GM12891 (cell line): ENCODE measurements at regions not wholly inside any gene's neighbourhood (a gene's known extent, or its start where the extent isn't known, plus 50 kb on each side); places are given as distances from the start of the nearest gene placed in this dataset.

Source experiments
- POLR2A ChIP-seq: IDR thresholded peaks from 2 replicates; pipeline ENCODE4 v1.6.1; 2011; ENCODE audit warnings: low read depth, low read length, control low read depth
- SPI1 ChIP-seq: IDR thresholded peaks from 2 replicates; pipeline ENCODE4 v1.6.1; 2011; ENCODE audit warnings: low read depth, low read length, control low read depth

DNA sequence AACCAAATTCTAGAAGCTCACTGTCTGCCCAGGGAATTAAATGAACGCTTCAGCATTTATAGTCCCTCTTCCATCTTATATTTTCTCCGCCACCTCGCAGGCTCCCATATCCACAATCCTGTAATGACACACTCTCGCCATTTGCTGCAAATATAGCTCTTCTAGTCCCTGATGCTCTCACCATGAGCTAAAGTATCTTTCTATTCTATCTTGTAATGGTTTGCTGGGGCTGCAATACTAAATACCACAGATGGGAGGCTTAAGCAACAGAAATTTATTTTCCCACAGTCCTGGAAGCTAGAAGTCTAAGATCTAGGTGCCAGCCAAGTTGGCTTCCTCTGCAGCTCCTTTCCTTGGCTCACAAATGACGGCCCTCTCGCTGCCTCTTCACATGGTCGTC lies 106.9 kb upstream of the NPHP3 start:
- no peak for TF ChIP-seq POLR2A
- no peak for TF ChIP-seq SPI1
